CD4-positive, alpha-beta T cell treated with Interleukin-4 for 4 hours (primary cell): ENCODE measurements at regions not wholly inside any gene's neighbourhood (a gene's known extent, or its start where the extent isn't known, plus 50 kb on each side); places are given as distances from the start of the nearest gene placed in this dataset.

Source experiments
- DNase-seq: peaks from one replicate; pipeline ENCODE4 v3.0.0-alpha.2; 2020

- no peak for DNase-seq
These were observed 522.7 kb upstream of the CDH4 start for GRCh38 chr20:60729135-60729900.

DNA sequence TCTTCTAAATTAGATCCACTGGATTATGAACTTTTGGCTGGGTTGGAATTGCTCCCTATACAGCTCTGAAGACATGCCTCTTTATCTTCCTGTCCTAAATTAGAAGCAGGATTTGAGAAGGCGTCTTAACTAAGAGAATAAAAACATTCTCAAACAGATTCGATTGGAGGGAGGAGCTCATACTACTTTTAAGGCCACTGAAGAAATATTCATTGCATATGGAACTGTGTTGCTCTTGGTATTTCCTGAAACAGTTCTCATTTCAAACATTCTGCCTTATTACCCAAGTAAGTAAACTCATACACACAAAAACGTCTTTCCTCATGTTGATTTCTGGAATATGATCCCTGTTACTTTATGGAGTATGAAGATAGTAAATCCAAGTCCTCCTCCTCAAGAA lies 519.7 kb upstream of the CDH4 start:
- DNase-seq = no peak

DNA sequence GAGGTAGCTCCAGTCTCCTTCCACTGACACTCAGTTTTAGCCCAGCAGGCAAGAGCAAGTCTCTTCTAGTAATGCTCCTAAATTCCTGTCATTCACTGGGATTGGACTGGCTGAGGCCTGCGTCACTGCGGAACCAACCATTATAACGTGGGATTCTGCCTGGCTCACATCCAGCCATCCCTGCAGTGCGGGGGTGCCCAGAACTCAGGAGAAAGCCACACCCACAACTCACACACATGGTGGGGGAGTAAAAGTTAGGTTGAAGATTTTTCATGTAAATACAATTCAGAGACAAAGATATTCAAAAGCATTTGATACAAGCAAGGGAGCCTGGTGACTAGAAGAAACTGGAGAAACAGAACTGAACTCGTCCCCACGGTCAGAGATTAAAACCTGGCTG lies 504.0 kb upstream of the CDH4 start:
- DNase-seq = no peak

DNA sequence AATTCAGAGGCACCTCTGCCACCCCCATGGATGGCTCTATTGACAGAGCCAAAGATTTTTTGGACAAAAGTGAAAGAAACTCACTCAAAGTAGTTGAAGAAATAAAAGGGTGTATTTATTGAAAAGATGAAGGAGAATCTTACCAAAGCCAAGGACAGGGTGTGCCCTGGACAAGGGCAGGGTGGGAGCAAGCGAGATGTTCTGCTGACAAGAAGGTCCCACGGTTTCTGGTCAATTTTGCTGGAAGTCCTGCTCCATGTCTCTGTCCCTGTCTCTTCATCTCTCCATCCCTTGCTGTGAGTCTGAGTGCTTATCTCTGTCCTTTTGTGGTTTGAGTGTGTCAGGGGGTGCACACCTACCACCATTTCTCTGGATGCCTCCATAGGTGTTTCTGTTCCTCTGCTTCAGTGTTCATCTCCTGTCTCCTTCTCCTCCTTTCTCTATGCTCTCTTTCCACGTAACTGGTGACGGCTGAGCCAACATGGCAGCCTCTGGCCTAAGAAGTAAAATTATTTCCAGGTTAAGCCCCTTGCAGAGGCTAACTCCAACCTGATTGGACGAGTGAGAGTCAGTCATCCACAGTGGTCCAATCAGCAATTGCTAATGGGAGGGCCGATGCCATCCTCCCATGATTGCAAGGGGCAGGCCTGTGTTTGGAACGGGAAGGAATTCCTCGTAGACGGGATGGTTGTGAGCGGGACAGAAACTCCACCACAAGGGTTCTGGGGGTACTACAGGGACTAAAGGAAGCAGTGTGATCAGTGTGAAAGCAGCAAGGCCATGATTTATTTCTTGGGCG lies 502.1 kb upstream of the CDH4 start:
- no peak for DNase-seq

DNA sequence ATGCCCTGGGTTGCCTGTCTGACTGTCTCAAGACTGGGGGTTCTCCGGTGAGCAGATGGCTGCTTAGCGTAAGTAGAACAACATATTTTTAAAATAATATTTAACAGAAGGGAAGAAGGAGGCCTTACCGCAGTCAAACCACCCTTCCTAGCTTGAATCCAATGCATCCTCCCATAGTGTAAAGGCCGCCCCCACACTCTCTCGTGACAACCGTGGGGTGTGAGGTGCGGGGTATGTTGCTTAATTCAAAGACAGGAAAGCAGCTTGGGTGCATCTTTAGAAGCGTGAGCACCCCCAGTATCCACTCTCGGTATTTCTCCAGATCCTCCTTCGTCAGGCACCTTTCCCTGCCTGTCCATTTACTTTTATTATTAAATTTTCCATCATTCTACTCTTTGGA lies 501.2 kb upstream of the CDH4 start:
- no peak for DNase-seq

DNA sequence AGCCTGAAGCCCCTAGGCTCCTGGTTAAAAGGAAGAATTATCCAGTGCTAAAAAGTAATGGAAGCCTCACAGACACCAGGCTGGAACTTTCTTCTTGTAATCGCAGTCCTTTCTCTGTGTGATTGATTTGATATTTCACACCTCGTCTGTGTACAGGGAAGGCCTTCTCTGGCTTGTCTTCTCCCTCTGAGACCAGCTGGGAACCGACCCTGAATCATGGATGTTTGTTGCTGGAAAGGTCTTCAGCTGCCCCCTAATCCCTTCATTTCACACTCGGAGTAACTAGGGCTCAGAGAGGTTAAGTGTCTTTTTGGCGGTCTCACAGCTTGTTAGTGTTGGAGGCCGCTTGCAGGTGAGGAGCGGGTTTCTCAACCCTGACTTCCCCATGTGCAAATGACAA lies 500.2 kb upstream of the CDH4 start:
- DNase-seq = no peak

- DNase-seq = no peak
These were observed 499.2 kb upstream of the CDH4 start for GRCh38 chr20:60752741-60753420.

- DNase-seq = no peak
These were observed 497.2 kb upstream of the CDH4 start for GRCh38 chr20:60754856-60755255.

- no peak for DNase-seq
These were observed 492.4 kb upstream of the CDH4 start for GRCh38 chr20:60759651-60760050.

GRCh38 chr20:60760256-60761000 lies 491.6 kb upstream of the CDH4 start:
- DNase-seq = no peak

DNA sequence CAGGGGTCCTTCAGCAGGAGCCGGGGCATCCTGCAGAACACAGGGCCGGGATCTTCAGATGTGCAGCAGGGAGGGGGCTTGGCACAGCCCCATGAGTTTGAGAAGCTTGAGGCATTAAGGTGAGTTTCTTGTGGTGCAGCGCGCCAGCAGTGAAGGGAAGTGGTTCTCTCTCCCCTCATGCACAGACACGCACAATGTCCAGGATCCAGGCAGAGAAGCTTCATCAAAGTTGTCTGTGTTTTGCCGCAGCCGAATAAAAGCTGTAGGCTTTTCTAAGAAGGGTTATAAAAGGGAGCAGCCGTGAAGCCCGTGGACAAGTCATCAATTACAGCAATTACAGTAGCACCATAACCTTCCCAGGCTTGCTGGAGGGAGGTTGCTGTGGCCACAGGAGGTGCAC lies 491.0 kb upstream of the CDH4 start:
- DNase-seq = no peak

GRCh38 chr20:60762386-60762785 lies 489.7 kb upstream of the CDH4 start:
- DNase-seq = no peak

DNA sequence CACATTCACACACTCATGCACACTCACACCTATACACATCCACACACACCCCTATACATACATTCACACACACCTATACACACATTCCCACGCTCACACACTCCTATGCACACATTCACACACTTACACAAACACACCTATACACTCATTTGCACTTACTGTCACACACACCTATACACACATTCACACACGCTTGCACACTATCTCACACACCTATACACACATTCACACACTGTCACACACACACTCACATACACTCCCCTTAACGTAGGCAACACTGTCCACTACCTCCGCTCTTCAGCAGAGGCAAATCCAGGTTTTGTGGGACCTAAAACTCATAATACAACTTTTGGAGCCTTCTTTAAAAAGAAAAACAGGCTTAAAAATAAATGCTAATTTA lies 487.7 kb upstream of the CDH4 start:
- no peak for DNase-seq

GRCh38 chr20:60764771-60765170 lies 487.3 kb upstream of the CDH4 start:
- DNase-seq = no peak

DNA sequence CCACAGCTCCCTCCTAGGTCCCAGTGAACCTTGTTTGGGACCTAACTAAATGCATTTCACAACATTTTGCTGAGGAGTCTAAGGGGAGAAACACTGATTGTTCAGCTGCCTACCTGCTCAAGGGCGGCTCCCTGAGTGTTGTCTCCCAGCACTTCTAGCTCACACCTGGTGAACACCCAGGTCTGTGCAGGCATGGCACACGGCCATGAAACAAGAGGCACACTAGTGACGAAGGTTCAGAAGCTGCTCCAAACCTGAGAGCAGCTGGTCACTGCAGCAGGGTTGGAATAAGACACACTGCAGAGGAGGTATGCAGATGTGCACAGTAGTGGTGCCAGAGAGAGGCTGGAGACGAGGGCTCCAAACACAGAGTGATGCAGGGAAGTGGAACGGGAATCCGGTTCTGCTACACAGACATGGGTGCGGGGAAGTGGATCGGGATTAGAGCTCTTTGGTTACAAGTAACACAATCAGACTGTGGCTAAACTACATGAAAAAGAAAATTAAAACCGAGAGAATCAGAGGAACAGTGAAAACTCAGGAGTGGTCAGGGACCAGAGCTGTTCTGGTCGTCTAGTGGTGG lies 486.1 kb upstream of the CDH4 start:
- DNase-seq = no peak

- no peak for DNase-seq
These were observed 483.8 kb upstream of the CDH4 start for GRCh38 chr20:60768216-60768615.

DNA sequence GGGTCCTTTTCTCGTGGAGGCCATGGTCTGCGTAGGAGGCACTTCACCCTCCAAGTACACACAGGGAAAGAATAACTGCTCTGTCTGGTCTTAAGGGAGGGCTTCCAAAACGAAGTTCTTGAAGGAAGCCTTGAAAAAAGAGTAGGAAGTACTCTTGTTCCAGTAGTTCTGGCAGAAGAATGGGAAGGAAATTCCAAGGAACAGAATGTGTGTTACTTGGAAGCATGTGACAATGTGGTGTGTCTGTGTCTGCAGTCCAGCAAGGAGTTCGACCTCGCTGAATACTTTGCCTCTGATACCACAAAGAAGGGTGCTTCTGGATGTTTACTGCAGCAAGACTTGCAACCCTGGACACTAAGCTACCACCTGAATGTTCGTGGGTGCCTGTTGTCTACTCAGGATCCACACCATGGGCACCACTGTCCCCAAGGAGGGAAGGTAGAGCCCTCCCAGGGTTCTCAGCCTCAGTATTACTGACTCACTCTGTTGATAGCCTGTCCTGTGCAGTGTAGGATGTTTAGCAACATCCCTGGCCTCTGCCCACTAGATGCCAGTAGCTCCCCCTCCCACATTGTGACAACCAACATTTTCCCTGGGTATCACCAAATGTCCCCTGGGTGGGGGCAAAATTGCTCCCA lies 471.6 kb upstream of the CDH4 start:
- DNase-seq = no peak

- DNase-seq = no peak
These were observed 469.0 kb upstream of the CDH4 start for GRCh38 chr20:60782959-60783625.

DNA sequence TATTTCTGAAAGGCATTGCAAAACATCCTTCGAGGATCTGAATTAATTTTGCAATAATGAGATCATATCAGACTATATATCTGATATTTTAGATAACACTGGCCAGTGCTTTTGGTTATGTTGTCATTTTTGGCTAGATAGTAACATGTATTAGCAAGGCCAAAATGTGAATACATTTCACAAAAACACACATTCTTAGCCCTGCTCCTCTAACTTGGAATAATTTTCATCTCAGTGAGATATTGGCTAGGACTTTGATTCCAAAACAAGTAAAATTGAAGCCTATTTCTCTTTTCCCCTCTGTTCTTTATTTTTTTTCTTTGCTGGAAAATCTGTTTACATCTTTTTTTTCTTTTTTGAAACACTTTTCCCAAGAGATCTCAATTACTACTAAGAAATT lies 466.8 kb upstream of the CDH4 start:
- DNase-seq = no peak

GRCh38 chr20:60785785-60786184 lies 466.3 kb upstream of the CDH4 start:
- DNase-seq = no peak

GRCh38 chr20:60786686-60787217 lies 465.3 kb upstream of the CDH4 start:
- no peak for DNase-seq
